ENCODE measurements at regions not wholly inside any gene's neighbourhood (a gene's known extent, or its start where the extent isn't known, plus 50 kb on each side); places are given as distances from the start of the nearest gene placed in this dataset.

DNA sequence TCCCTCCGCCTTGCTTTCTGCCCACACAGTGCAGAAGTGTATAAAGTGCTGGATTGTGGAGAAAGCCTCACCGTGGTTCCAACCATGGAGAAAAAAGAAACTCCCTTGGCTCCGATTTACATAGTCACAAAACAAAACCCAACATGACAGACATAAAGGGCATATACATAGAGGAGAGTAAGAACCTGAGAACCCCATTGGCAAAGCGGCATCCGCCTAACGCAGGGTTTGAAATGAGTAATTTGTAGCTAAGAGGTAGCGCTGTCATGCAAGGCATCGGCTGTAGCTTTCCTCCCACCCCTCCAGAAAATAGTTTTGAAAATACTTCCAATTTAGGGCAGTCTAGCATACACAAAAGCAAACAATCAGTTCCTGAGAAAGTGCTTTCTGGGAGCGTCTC, 126.0 kb upstream of the NRBF2 start:
- DNase-seq (ENCODE audit: low read depth in 2 of 2), result no peak
- H3K4me3 ChIP-seq (replicated peaks in 1 of 2; ENCODE audit: low read depth in 2 of 2, low read length in 2 of 2), result no peak overlapping the region
- TF ChIP-seq, protein P1, sequence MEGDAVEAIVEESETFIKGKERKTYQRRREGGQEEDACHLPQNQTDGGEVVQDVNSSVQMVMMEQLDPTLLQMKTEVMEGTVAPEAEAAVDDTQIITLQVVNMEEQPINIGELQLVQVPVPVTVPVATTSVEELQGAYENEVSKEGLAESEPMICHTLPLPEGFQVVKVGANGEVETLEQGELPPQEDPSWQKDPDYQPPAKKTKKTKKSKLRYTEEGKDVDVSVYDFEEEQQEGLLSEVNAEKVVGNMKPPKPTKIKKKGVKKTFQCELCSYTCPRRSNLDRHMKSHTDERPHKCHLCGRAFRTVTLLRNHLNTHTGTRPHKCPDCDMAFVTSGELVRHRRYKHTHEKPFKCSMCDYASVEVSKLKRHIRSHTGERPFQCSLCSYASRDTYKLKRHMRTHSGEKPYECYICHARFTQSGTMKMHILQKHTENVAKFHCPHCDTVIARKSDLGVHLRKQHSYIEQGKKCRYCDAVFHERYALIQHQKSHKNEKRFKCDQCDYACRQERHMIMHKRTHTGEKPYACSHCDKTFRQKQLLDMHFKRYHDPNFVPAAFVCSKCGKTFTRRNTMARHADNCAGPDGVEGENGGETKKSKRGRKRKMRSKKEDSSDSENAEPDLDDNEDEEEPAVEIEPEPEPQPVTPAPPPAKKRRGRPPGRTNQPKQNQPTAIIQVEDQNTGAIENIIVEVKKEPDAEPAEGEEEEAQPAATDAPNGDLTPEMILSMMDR (IDR thresholded peaks at IDR 0.05; ENCODE audit: low read depth, low read length), result no peak

DNA sequence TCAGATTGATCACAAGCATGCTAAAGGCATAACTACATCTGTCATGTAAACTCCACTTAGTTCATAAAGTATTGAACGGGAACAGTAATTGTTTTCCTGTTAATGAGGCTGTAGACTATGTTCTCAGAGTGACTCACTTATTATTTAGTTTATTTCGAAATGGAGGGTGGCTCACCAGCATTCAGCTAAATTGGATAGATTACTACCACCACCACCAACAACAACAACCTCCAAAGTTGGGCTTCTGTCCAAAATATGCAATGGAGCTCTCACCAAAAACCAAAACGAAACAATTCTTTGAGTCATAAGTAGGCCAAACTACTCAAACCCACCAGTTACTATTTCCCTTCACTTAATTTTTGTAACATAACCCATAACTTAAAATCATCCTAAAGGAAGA, 127.9 kb upstream of the NRBF2 start:
- TF ChIP-seq, protein P1 (IDR thresholded peaks at IDR 0.05; ENCODE audit: low read depth, low read length), result no peak
- peak; percentile 83 to 93 for DNase-seq (ENCODE audit: low read depth in 2 of 2)

DNA sequence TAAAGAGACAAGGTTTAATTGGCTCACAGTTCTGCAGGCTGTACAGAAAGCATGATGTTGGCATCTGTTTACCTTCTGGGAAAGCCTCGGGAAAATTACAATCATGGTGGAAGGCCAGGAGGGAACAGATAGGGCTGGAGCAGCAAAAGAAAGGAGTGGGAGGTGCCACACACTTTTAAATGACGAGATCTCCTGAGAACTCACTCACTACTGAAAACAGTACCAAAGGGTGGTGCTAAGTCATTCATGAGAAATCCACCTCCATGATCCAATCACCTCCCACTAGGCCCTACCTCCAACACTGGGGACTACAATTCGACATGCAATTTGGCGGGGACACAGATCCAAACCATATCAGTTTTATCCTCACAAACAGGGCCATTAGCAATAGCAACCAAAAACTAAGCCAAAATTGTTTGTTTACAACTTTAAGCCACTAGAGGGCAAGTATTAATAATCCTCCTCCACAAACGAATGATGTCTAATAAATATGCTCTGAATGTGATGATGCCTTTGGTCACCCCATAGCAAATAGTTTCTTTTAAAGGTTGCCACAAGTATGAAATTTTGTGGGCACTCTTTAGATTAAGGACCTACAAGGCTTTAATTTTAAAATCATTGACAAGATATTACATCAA, 129.2 kb upstream of the NRBF2 start:
- no peak overlapping the region for H3K4me3 ChIP-seq (replicated peaks in 1 of 2; ENCODE audit: low read depth in 2 of 2, low read length in 2 of 2)
- TF ChIP-seq, protein P1 (IDR thresholded peaks at IDR 0.05; ENCODE audit: low read depth, low read length), result peak; percentile 19
- DNase-seq (ENCODE audit: low read depth in 2 of 2), result peak in 1 of 2 donors; percentile 26

More for the DNA sequence above, 127.9 kb upstream of the NRBF2 start:
- H3K4me3 ChIP-seq (replicated peaks in 1 of 2; ENCODE audit: low read depth in 2 of 2, low read length in 2 of 2), result no peak overlapping the region

DNA sequence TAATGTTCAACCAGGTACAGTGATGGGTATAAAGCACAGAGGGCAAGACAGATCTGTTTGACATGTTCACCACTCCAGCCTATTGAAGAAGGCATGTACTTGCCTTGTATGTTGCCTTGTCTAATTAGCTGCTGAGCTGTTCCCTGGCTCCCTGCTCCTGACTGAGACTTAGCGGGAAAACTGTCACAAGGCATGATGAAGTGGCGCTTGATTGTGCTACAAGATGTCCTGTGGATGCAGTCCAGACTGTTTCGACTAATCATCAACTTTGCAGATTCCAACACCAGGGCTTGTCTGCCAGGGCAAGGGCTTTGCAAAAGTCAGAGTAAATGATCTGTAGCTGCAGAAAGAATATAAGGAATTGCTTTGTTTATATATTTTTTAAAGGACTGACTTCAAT, 136.2 kb upstream of the NRBF2 start:
- TF ChIP-seq, protein P1 (IDR thresholded peaks at IDR 0.05; ENCODE audit: low read depth, low read length), result no peak
- H3K4me3 ChIP-seq (replicated peaks in 1 of 2; ENCODE audit: low read depth in 2 of 2, low read length in 2 of 2), result no peak overlapping the region
- DNase-seq (ENCODE audit: low read depth in 2 of 2), result peak in 1 of 2 donors; percentile 10

DNA sequence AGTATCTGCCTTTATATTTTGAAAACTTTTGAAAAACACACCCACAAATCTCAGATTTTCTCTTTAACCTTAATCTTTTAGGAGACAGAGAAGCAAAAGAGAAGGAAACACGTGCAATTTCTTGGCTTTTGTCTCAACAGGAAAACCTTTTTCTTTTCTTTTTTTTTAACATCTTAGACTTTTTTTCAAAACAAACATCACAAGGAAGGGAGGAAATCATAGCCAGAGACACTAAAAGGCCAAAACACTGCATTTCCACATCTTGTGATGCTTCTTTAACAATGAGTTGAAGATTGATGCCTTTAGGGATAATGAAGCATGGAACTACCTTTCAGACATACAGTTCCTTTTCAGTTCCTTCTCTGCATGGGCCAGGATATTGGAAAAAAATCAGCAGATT, 136.6 kb upstream of the NRBF2 start:
- peak in 1 of 2 donors; percentile 33 for DNase-seq (ENCODE audit: low read depth in 2 of 2)
- no peak overlapping the region for H3K4me3 ChIP-seq (replicated peaks in 1 of 2; ENCODE audit: low read depth in 2 of 2, low read length in 2 of 2)
- TF ChIP-seq, protein P1 (IDR thresholded peaks at IDR 0.05; ENCODE audit: low read depth, low read length), result no peak

DNA sequence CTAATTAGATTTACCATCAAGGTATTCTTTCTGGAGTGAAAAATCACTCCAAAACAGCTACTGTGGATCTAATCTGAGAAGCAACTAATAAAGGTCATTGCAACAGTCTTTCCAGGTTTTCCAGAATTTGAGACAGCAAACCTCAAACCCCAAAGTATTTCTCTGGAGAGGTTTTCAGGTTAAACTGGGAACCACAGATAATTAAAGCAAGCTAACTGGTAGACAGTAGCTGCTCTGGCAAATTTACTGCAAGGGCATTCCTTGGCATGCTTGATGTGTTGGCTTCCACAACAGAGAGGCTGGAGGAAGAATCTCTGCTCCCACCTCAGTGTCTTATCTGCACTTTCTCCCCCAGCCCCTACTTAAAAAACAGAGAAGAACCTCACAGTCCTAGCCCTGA, 140.0 kb upstream of the NRBF2 start:
- DNase-seq (ENCODE audit: low read depth in 2 of 2), result peak in 1 of 2 donors; percentile 8
- TF ChIP-seq, protein P1 (IDR thresholded peaks at IDR 0.05; ENCODE audit: low read depth, low read length), result no peak
- H3K4me3 ChIP-seq (replicated peaks in 1 of 2; ENCODE audit: low read depth in 2 of 2, low read length in 2 of 2), result no peak overlapping the region
